ENCODE measurements at regions not wholly inside any gene's neighbourhood (a gene's known extent, or its start where the extent isn't known, plus 50 kb on each side); places are given as distances from the start of the nearest gene placed in this dataset.

- TF ChIP-seq CDX4 (CRISPR knock-in tag; IDR thresholded peaks at IDR 0.05; ENCODE audit: borderline replicate concordance), result no peak
These were observed 630.8 kb downstream of the NR4A2 start (continued) for GRCh38 chr2:155701721-155702120.

- H3K36me3 Mint-ChIP-seq, result no peaks in the 10 kb centered on the region
- DNase-seq (ENCODE audit: low spot score), result no peak
- H3K4me1 Mint-ChIP-seq, result no peaks in the 10 kb centered on the region
- no peak overlapping the region for H3K4me3 Mint-ChIP-seq
- peaks cover 5% of the 10 kb centered on the region for H3K9me3 Mint-ChIP-seq
- ATAC-seq, result no peak
- CTCF ChIA-PET, result no interaction called here
- no peak for TF ChIP-seq JUN (CRISPR knock-in tag; IDR thresholded peaks at IDR 0.05)
- TF ChIP-seq NR2C2 (CRISPR knock-in tag; IDR thresholded peaks at IDR 0.05), result no peak
- TF ChIP-seq, protein P1, sequence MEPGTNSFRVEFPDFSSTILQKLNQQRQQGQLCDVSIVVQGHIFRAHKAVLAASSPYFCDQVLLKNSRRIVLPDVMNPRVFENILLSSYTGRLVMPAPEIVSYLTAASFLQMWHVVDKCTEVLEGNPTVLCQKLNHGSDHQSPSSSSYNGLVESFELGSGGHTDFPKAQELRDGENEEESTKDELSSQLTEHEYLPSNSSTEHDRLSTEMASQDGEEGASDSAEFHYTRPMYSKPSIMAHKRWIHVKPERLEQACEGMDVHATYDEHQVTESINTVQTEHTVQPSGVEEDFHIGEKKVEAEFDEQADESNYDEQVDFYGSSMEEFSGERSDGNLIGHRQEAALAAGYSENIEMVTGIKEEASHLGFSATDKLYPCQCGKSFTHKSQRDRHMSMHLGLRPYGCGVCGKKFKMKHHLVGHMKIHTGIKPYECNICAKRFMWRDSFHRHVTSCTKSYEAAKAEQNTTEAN (CRISPR knock-in tag; IDR thresholded peaks at IDR 0.05), result no peak
- TF ChIP-seq NFYB (CRISPR knock-in tag; conservative IDR thresholded peaks at IDR 0.05; ENCODE audit: low read depth), result no peak
- no peak for TF ChIP-seq RORB (CRISPR knock-in tag; IDR thresholded peaks at IDR 0.05)
- TF ChIP-seq, protein P2, sequence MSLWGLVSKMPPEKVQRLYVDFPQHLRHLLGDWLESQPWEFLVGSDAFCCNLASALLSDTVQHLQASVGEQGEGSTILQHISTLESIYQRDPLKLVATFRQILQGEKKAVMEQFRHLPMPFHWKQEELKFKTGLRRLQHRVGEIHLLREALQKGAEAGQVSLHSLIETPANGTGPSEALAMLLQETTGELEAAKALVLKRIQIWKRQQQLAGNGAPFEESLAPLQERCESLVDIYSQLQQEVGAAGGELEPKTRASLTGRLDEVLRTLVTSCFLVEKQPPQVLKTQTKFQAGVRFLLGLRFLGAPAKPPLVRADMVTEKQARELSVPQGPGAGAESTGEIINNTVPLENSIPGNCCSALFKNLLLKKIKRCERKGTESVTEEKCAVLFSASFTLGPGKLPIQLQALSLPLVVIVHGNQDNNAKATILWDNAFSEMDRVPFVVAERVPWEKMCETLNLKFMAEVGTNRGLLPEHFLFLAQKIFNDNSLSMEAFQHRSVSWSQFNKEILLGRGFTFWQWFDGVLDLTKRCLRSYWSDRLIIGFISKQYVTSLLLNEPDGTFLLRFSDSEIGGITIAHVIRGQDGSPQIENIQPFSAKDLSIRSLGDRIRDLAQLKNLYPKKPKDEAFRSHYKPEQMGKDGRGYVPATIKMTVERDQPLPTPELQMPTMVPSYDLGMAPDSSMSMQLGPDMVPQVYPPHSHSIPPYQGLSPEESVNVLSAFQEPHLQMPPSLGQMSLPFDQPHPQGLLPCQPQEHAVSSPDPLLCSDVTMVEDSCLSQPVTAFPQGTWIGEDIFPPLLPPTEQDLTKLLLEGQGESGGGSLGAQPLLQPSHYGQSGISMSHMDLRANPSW (CRISPR knock-in tag; conservative IDR thresholded peaks at IDR 0.05; ENCODE audit: low read depth), result no peak
- TF ChIP-seq ERG (CRISPR knock-in tag; IDR thresholded peaks at IDR 0.05), result no peak
- no peak for TF ChIP-seq ZNF671 (CRISPR knock-in tag; IDR thresholded peaks at IDR 0.05)
- TF ChIP-seq ATF1 (CRISPR knock-in tag; IDR thresholded peaks at IDR 0.05), result no peak
- TF ChIP-seq, protein P3, sequence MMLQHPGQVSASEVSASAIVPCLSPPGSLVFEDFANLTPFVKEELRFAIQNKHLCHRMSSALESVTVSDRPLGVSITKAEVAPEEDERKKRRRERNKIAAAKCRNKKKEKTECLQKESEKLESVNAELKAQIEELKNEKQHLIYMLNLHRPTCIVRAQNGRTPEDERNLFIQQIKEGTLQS (CRISPR knock-in tag; conservative IDR thresholded peaks at IDR 0.05), result no peak
- no peak for TF ChIP-seq IRF2 (CRISPR knock-in tag; IDR thresholded peaks at IDR 0.05; ENCODE audit: borderline replicate concordance, low read depth)
- no peak for TF ChIP-seq CREM (CRISPR knock-in tag; IDR thresholded peaks at IDR 0.05)
- TF ChIP-seq NR3C1 (CRISPR knock-in tag; conservative IDR thresholded peaks at IDR 0.05; ENCODE audit: low read depth), result no peak
- TF ChIP-seq SOX15 (CRISPR knock-in tag; IDR thresholded peaks at IDR 0.05), result no peak
- TF ChIP-seq, protein P4, sequence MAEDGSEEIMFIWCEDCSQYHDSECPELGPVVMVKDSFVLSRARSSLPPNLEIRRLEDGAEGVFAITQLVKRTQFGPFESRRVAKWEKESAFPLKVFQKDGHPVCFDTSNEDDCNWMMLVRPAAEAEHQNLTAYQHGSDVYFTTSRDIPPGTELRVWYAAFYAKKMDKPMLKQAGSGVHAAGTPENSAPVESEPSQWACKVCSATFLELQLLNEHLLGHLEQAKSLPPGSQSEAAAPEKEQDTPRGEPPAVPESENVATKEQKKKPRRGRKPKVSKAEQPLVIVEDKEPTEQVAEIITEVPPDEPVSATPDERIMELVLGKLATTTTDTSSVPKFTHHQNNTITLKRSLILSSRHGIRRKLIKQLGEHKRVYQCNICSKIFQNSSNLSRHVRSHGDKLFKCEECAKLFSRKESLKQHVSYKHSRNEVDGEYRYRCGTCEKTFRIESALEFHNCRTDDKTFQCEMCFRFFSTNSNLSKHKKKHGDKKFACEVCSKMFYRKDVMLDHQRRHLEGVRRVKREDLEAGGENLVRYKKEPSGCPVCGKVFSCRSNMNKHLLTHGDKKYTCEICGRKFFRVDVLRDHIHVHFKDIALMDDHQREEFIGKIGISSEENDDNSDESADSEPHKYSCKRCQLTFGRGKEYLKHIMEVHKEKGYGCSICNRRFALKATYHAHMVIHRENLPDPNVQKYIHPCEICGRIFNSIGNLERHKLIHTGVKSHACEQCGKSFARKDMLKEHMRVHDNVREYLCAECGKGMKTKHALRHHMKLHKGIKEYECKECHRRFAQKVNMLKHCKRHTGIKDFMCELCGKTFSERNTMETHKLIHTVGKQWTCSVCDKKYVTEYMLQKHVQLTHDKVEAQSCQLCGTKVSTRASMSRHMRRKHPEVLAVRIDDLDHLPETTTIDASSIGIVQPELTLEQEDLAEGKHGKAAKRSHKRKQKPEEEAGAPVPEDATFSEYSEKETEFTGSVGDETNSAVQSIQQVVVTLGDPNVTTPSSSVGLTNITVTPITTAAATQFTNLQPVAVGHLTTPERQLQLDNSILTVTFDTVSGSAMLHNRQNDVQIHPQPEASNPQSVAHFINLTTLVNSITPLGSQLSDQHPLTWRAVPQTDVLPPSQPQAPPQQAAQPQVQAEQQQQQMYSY (CRISPR knock-in tag; IDR thresholded peaks at IDR 0.05), result no peak
- POLR2A ChIA-PET, result no interaction called here
- no peaks in the 10 kb centered on the region for H3K27me3 Mint-ChIP-seq (ENCODE audit: low read depth)
- no peak overlapping the region for H3K27ac Mint-ChIP-seq
These were observed 636.0 kb downstream of the NR4A2 start for GRCh38 chr2:155696571-155696970.
